H9 (cell line): ENCODE measurements at regions not wholly inside any gene's neighbourhood (a gene's known extent, or its start where the extent isn't known, plus 50 kb on each side); places are given as distances from the start of the nearest gene placed in this dataset.

ENCODE experiments used
- DNase-seq: peaks from one replicate; pipeline ENCODE4 v3.0.0-alpha.2; 2017
- H2AFZ ChIP-seq: one replicate; pipeline ENCODE4 v1.6.1; 2013; ENCODE audit warnings: mild to moderate bottlenecking, low read length, control low read depth, moderate library complexity
- H2AK5ac ChIP-seq: 2 replicates; pipeline ENCODE4 v1.6.1; 2013; ENCODE audit warnings: low read length, control low read depth, mixed read lengths; ENCODE audit not compliant: insufficient read length
- H2BK120ac ChIP-seq: one replicate; pipeline ENCODE4 v1.6.1; 2013; ENCODE audit warnings: low read depth, mild to moderate bottlenecking, low read length, control low read depth, inconsistent platforms; ENCODE audit not compliant: poor library complexity, severe bottlenecking
- H2BK12ac ChIP-seq: 2 replicates; pipeline ENCODE4 v1.6.1; 2013; ENCODE audit warnings: low read length, control low read depth, mixed read lengths, low read depth; ENCODE audit not compliant: insufficient read length
- H2BK15ac ChIP-seq: 2 replicates; pipeline ENCODE4 v1.6.1; 2013; ENCODE audit warnings: low read depth, low read length, control low read depth
- H2BK20ac ChIP-seq: one replicate; pipeline ENCODE4 v1.6.1; 2013; ENCODE audit warnings: low read depth, mild to moderate bottlenecking, low read length, control low read depth, inconsistent platforms; ENCODE audit not compliant: poor library complexity, severe bottlenecking
- H2BK5ac ChIP-seq: 2 replicates; pipeline ENCODE4 v1.6.1; 2013; ENCODE audit warnings: low read length, control low read depth, mixed read lengths; ENCODE audit not compliant: insufficient read length
- H3K14ac ChIP-seq: 2 replicates; pipeline ENCODE4 v1.6.1; 2013; ENCODE audit warnings: low read length, control low read depth; ENCODE audit not compliant: insufficient read depth
- H3K18ac ChIP-seq: 2 replicates; pipeline ENCODE4 v1.6.1; 2013; ENCODE audit warnings: low read depth, mild to moderate bottlenecking, mixed read lengths, low read length, control low read depth; ENCODE audit not compliant: insufficient read length
- H3K23ac ChIP-seq: 2 replicates; pipeline ENCODE4 v1.6.1; 2013; ENCODE audit warnings: low read length, control low read depth, mixed read lengths, low read depth; ENCODE audit not compliant: insufficient read length
- H3K23me2 ChIP-seq: 2 replicates; pipeline ENCODE4 v1.6.1; 2013; ENCODE audit warnings: low read depth, mild to moderate bottlenecking, mixed read lengths, low read length, control low read depth; ENCODE audit not compliant: insufficient read length, poor library complexity, severe bottlenecking
- H3K27ac ChIP-seq: 2 replicates; pipeline ENCODE4 v1.5.1; 2013; ENCODE audit warnings: low read length, control low read depth, mixed read lengths, low read depth; ENCODE audit not compliant: insufficient read length
- H3K27me3 ChIP-seq: 2 replicates; pipeline ENCODE4 v1.6.1; 2013; ENCODE audit warnings: low read length, control low read depth, inconsistent platforms; ENCODE audit not compliant: insufficient read depth
- H3K4ac ChIP-seq: 2 replicates; pipeline ENCODE4 v1.6.1; 2013; ENCODE audit warnings: low read depth, mild to moderate bottlenecking, control low read depth, inconsistent platforms, low read length, moderate library complexity
- H3K4me1 ChIP-seq: 2 replicates; pipeline ENCODE4 v1.6.1; 2013; ENCODE audit warnings: low read length, control low read depth, inconsistent platforms; ENCODE audit not compliant: insufficient read depth
- H3K4me2 ChIP-seq: 2 replicates; pipeline ENCODE4 v1.6.1; 2013; ENCODE audit warnings: low read length, control low read depth, mixed read lengths; ENCODE audit not compliant: insufficient read length, insufficient read depth
- H3K56ac ChIP-seq: 2 replicates; pipeline ENCODE4 v1.6.1; 2013; ENCODE audit warnings: low read depth, mild to moderate bottlenecking, mixed read lengths, low read length, control low read depth; ENCODE audit not compliant: insufficient read length
- H3K79me1 ChIP-seq: 2 replicates; pipeline ENCODE4 v1.6.1; 2013; ENCODE audit warnings: low read depth, mild to moderate bottlenecking, moderate library complexity, low read length, control low read depth, inconsistent platforms; ENCODE audit not compliant: insufficient read depth, poor library complexity, severe bottlenecking
- H3K79me2 ChIP-seq: 2 replicates; pipeline ENCODE4 v1.6.1; 2013; ENCODE audit warnings: low read length, control low read depth, inconsistent platforms; ENCODE audit not compliant: insufficient read depth
- H3K9ac ChIP-seq: 2 replicates; pipeline ENCODE4 v1.6.1; 2013; ENCODE audit warnings: low read length, control low read depth, mixed read lengths; ENCODE audit not compliant: insufficient read length; ENCODE audit errors: extremely low read depth
- H3K9me3 ChIP-seq: one replicate; pipeline ENCODE4 v1.6.1; 2013; ENCODE audit warnings: low read depth, low read length, inconsistent platforms; ENCODE audit not compliant: control insufficient read depth
- H3T11ph ChIP-seq: one replicate; pipeline ENCODE4 v1.6.1; 2013; ENCODE audit warnings: mild to moderate bottlenecking, low read length, control low read depth, inconsistent platforms
- H4K20me1 ChIP-seq: one replicate; pipeline ENCODE4 v1.6.1; 2013; ENCODE audit not compliant: control insufficient read depth, insufficient read length, insufficient read depth
- H4K5ac ChIP-seq: 2 replicates; pipeline ENCODE4 v1.6.1; 2013; ENCODE audit warnings: low read depth, mild to moderate bottlenecking, mixed read lengths, low read length, control low read depth; ENCODE audit not compliant: insufficient read length
- H4K8ac ChIP-seq: replicated peaks from 2 replicates; pipeline ENCODE4 v1.6.1; 2013; ENCODE audit warnings: low read length, control low read depth, mixed read lengths, low read depth; ENCODE audit not compliant: insufficient read length
- H4K91ac ChIP-seq: 2 replicates; pipeline ENCODE4 v1.6.1; 2013; ENCODE audit warnings: low read depth, mild to moderate bottlenecking, moderate library complexity, mixed read lengths, low read length, control low read depth; ENCODE audit not compliant: insufficient read length
- H3K27ac Mint-ChIP-seq, 3 experiments: 2 replicates in 2 of 3; 3 replicates in 1 of 3; pipeline ENCODE4 v1.8.0; 2020 to 2021; ENCODE audit warnings: mixed read lengths in 3 of 3, mild to moderate bottlenecking in 1 of 3, moderate library complexity in 1 of 3
- H3K27me3 Mint-ChIP-seq: 2 replicates; pipeline ENCODE4 v1.8.0; 2021; ENCODE audit warnings: low read depth, mild to moderate bottlenecking, moderate library complexity, mixed read lengths
- H3K36me3 Mint-ChIP-seq, 3 experiments: 2 replicates in 2 of 3; 3 replicates in 1 of 3; pipeline ENCODE4 v1.8.0; 2020 to 2021; ENCODE audit warnings: low read depth in 3 of 3, mixed read lengths in 3 of 3; ENCODE audit not compliant: insufficient read depth in 1 of 3
- H3K4me1 Mint-ChIP-seq, 2 experiments: 2 replicates each; pipeline ENCODE4 v1.8.0; 2020; ENCODE audit warnings: mixed read lengths in 2 of 2
- H3K4me3 Mint-ChIP-seq, 2 experiments: 2 replicates in 1 of 2; 3 replicates in 1 of 2; pipeline ENCODE4 v1.8.0; 2020 to 2021; ENCODE audit warnings: mild to moderate bottlenecking in 2 of 2, mixed read lengths in 2 of 2, moderate library complexity in 1 of 2
- H3K9me3 Mint-ChIP-seq, 2 experiments: 2 replicates in 1 of 2; 3 replicates in 1 of 2; pipeline ENCODE4 v1.8.0; 2020; ENCODE audit warnings: mild to moderate bottlenecking in 2 of 2, mixed read lengths in 2 of 2, moderate library complexity in 1 of 2
- CTCF ChIP-seq: fragments of 200-600 bp; sonication (generic); conservative IDR thresholded peaks from 3 replicates; pipeline ENCODE4 v1.8.0; 2021; ENCODE audit warnings: antibody characterized with exemption, mild to moderate bottlenecking
- WGBS: extraction: QIAGEN DNeasy Blood & Tissue Kit; methylation state at CpG from one replicate; pipeline ENCODE4 v1.1.7; 2013; ENCODE audit warnings: missing lambda C conversion rate, low lambda C conversion rate, mixed read lengths; ENCODE audit not compliant: insufficient read length; ENCODE audit errors: extremely low coverage; 5-methylcytosine and 5-hydroxymethylcytosine counted together

- Histone ChIP-seq H4K91ac (no peak overlapping the region), H3K79me2 (no peaks in the 10 kb centered on the region), H3K79me1 (no peaks in the 10 kb centered on the region), H3K4me2 (no peak overlapping the region), H3K9me3 (peaks cover 60% of the 10 kb centered on the region), H2BK5ac (no peak overlapping the region), H3K9ac (no peak overlapping the region), H4K5ac (no peak overlapping the region), H2BK15ac (no peak overlapping the region), H4K20me1 (no peaks in the 10 kb centered on the region), H3K23me2 (no peaks in the 10 kb centered on the region), H2AFZ (no peak overlapping the region), H3K18ac (no peak overlapping the region), H3K27ac (no peak overlapping the region), H3K56ac (no peak overlapping the region), H2BK120ac (no peak overlapping the region), H3T11ph (no peak overlapping the region), H4K8ac (no peak overlapping the region), H3K4ac (no peak overlapping the region), H2BK20ac (no peak overlapping the region), H3K27me3 (no peaks in the 10 kb centered on the region; the same call in 1 of the 2 replicates), H3K14ac (no peak overlapping the region), H3K23ac (no peak overlapping the region), H3K4me1 (no peaks in the 10 kb centered on the region), H2AK5ac (no peak overlapping the region), H2BK12ac (no peak overlapping the region)
- WGBS, result no CpG with 5 or more reads among the region's 6 CpGs
- TF ChIP-seq CTCF, result no peak
- no peak overlapping the region for H3K4me3 Mint-ChIP-seq
- no peaks in the 10 kb centered on the region for H3K36me3 Mint-ChIP-seq
- no peak overlapping the region for H3K27ac Mint-ChIP-seq
- peaks cover 61% of the 10 kb centered on the region for H3K27me3 Mint-ChIP-seq
- peaks cover 70 to 76% of the 10 kb centered on the region in 2 experiments for H3K9me3 Mint-ChIP-seq
- no peak for DNase-seq
- H3K4me1 Mint-ChIP-seq, result peaks cover 0 to 3% of the 10 kb centered on the region in 2 experiments; a peak in 1 of 4 replicates
These were observed 59.2 kb upstream of the RPS6KA3 start for GRCh38 chrX:20325786-20326388.
